HFFc6 (cell line): ENCODE measurements at regions not wholly inside any gene's neighbourhood (a gene's known extent, or its start where the extent isn't known, plus 50 kb on each side); places are given as distances from the start of the nearest gene placed in this dataset.

Experiments used
- DNase-seq: peaks from one replicate; pipeline ENCODE4 v3.0.0-alpha.2; 2018
- H3K27ac Mint-ChIP-seq: 2 replicates; pipeline ENCODE4 v1.8.0; 2020; ENCODE audit warnings: mild to moderate bottlenecking, mixed read lengths
- H3K27me3 Mint-ChIP-seq: 2 replicates; pipeline ENCODE4 v1.8.0; 2021; ENCODE audit warnings: mild to moderate bottlenecking, moderate library complexity, mixed read lengths; ENCODE audit not compliant: insufficient read depth
- H3K36me3 Mint-ChIP-seq: 2 replicates; pipeline ENCODE4 v1.8.0; 2021; ENCODE audit warnings: low read depth, mixed read lengths
- H3K4me1 Mint-ChIP-seq: 2 replicates; pipeline ENCODE4 v1.8.0; 2020; ENCODE audit warnings: low read depth, mixed read lengths
- H3K4me3 Mint-ChIP-seq: 2 replicates; pipeline ENCODE4 v1.8.0; 2020; ENCODE audit warnings: mild to moderate bottlenecking, moderate library complexity, mixed read lengths
- H3K9me3 Mint-ChIP-seq: 2 replicates; pipeline ENCODE4 v1.8.0; 2020; ENCODE audit warnings: mild to moderate bottlenecking, mixed read lengths
- CTCF ChIP-seq: fragments of 200-600 bp; sonication (generic); IDR thresholded peaks from 2 replicates; pipeline ENCODE4 v1.5.0; 2021; ENCODE audit warnings: antibody characterized with exemption, mild to moderate bottlenecking

GRCh38 chr18:55853268-55853667 is 265.3 kb upstream of the TCF4 start:
- Mint-ChIP-seq H3K27ac (no peak overlapping the region), H3K9me3 (no peaks in the 10 kb centered on the region), H3K36me3 (no peaks in the 10 kb centered on the region), H3K4me1 (peaks cover 43% of the 10 kb centered on the region), H3K4me3 (no peak overlapping the region), H3K27me3 (no peaks in the 10 kb centered on the region)
- no peak for DNase-seq
- TF ChIP-seq CTCF: no peak

GRCh38 chr18:55850904-55851303 is 262.9 kb upstream of the TCF4 start:
- H3K9me3 Mint-ChIP-seq: no peaks in the 10 kb centered on the region
- H3K27me3 Mint-ChIP-seq: no peaks in the 10 kb centered on the region
- no peak for DNase-seq
- no peak overlapping the region for H3K4me3 Mint-ChIP-seq
- TF ChIP-seq CTCF: no peak
- H3K4me1 Mint-ChIP-seq: peaks cover 29% of the 10 kb centered on the region
- no peak overlapping the region for H3K27ac Mint-ChIP-seq
- H3K36me3 Mint-ChIP-seq: peaks cover 7% of the 10 kb centered on the region; the same call in 1 of the 2 replicates

- no peak for TF ChIP-seq CTCF
- H3K4me1 Mint-ChIP-seq: peaks cover 24% of the 10 kb centered on the region
- H3K9me3 Mint-ChIP-seq: no peaks in the 10 kb centered on the region
- no peak for DNase-seq
- no peak overlapping the region for H3K27ac Mint-ChIP-seq
- H3K36me3 Mint-ChIP-seq: peaks cover 7% of the 10 kb centered on the region; the same call in 1 of the 2 replicates
- no peak overlapping the region for H3K4me3 Mint-ChIP-seq
- H3K27me3 Mint-ChIP-seq: no peaks in the 10 kb centered on the region
Observed at GRCh38 chr18:55849391-55849790, 261.4 kb upstream of the TCF4 start.

- Mint-ChIP-seq H3K27ac (no peak overlapping the region), H3K4me3 (no peak overlapping the region), H3K9me3 (no peaks in the 10 kb centered on the region), H3K4me1 (peaks cover 19% of the 10 kb centered on the region; the same call in 1 of the 2 replicates), H3K27me3 (no peaks in the 10 kb centered on the region), H3K36me3 (peaks cover 7% of the 10 kb centered on the region; the same call in 1 of the 2 replicates)
- no peak for TF ChIP-seq CTCF
- DNase-seq: no peak
Observed at GRCh38 chr18:55847960-55848359, 260.0 kb upstream of the TCF4 start.

- Mint-ChIP-seq H3K4me1 (peaks cover 19% of the 10 kb centered on the region; the same call in 1 of the 2 replicates), H3K27ac (no peak overlapping the region), H3K9me3 (peaks cover 20% of the 10 kb centered on the region), H3K27me3 (no peaks in the 10 kb centered on the region), H3K4me3 (no peak overlapping the region), H3K36me3 (peaks cover 27% of the 10 kb centered on the region)
- no peak for TF ChIP-seq CTCF
- DNase-seq: no peak
Observed at GRCh38 chr18:55845221-55845620, 257.2 kb upstream of the TCF4 start.

- Mint-ChIP-seq H3K9me3 (peaks cover 28% of the 10 kb centered on the region), H3K4me3 (no peak overlapping the region), H3K27ac (no peak overlapping the region), H3K36me3 (peaks cover 31% of the 10 kb centered on the region), H3K27me3 (no peaks in the 10 kb centered on the region), H3K4me1 (peaks cover 27% of the 10 kb centered on the region)
- no peak for DNase-seq
- no peak for TF ChIP-seq CTCF
Observed at GRCh38 chr18:55844382-55844781, 256.4 kb upstream of the TCF4 start.
